GM12878 (cell line): ENCODE measurements at regions not wholly inside any gene's neighbourhood (a gene's known extent, or its start where the extent isn't known, plus 50 kb on each side); places are given as distances from the start of the nearest gene placed in this dataset.

Experiments
- ATAC-seq: fragments of 200-7000 bp; cut with Tn5 transposase; 3 replicates; pipeline ENCODE4 v1.9.1; 2020; ENCODE audit warnings: mild to moderate bottlenecking, moderate library complexity
- BruUV-seq: library from RNA; stranded (reverse); fragments of 400-500 nt; replicated peaks from 2 replicates; lab custom pipeline; 2021; lab: Mats Ljungman, UMichigan
- CTCF ChIA-PET: fragments of 300-600 bp; sonication (Branson Sonifier 250); formaldehyde crosslinking; extraction: SDS; loops from one replicate; lab custom pipeline; 2021; ENCODE audit warnings: inconsistent platforms; lab: Yijun Ruan, JAX
- POLR2A ChIA-PET: fragments of 350-600 bp; formaldehyde crosslinking; extraction: SDS; loops from one replicate; lab custom pipeline; 2021; ENCODE audit warnings: inconsistent platforms; lab: Charles Lee
- RAD21 ChIA-PET: fragments of 300-600 bp; sonication (Branson Sonifier 250); formaldehyde crosslinking; loops from one replicate; lab custom pipeline; 2023; ENCODE audit warnings: antibody characterized with exemption; ENCODE audit not compliant: unreplicated experiment; lab: Charles Lee
- SMC1A ChIA-PET: fragments of 300-600 bp; sonication (Branson Sonifier 250); formaldehyde crosslinking; loops from one replicate; lab custom pipeline; 2023; ENCODE audit not compliant: unreplicated experiment, uncharacterized antibody; lab: Charles Lee
- DNase-seq: peaks from one replicate; pipeline ENCODE4 v3.0.0-alpha.2; 2011; ENCODE audit warnings: low read depth, low spot score
- FAIRE-seq: peaks from 3 replicates; lab custom pipeline; 2011; peaks lifted over from hg19 to GRCh38; lab: Jason Lieb, UNC
- H2AFZ ChIP-seq: 2 replicates; pipeline ENCODE4 v1.6.0; 2011; ENCODE audit warnings: low read depth, low read length, control low read depth; ENCODE audit not compliant: control insufficient read depth
- H3K27ac ChIP-seq: 2 replicates; pipeline ENCODE4 v1.5.1; 2011; ENCODE audit warnings: control low read depth; ENCODE audit not compliant: control insufficient read depth, insufficient read depth
- H3K27me3 ChIP-seq, 2 experiments: replicated peaks in 1 of 2; 2 replicates each; pipeline versions ENCODE4 v1.6.0 to v1.6.1; 2011; ENCODE audit warnings: low read length in 1 of 2; ENCODE audit not compliant: control insufficient read depth in 2 of 2, insufficient read depth in 2 of 2
- H3K36me3 ChIP-seq, 2 experiments: 2 replicates each; pipeline ENCODE4 v1.5.1; 2011; ENCODE audit warnings: low read length in 1 of 2; ENCODE audit not compliant: control insufficient read depth in 2 of 2, insufficient read depth in 2 of 2
- H3K4me1 ChIP-seq: 2 replicates; pipeline ENCODE4 v1.6.1; 2011; ENCODE audit warnings: mild to moderate bottlenecking, low read length, moderate library complexity, mixed read lengths; ENCODE audit not compliant: control insufficient read depth, insufficient read depth
- H3K4me2 ChIP-seq: 2 replicates; pipeline ENCODE4 v1.6.0; 2011; ENCODE audit warnings: control low read depth; ENCODE audit not compliant: control insufficient read depth, insufficient read depth
- H3K4me3 ChIP-seq: fragments of 200-600 bp; sonication (generic); 2 replicates; pipeline ENCODE4 v1.5.1; 2016
- H3K79me2 ChIP-seq: 2 replicates; pipeline ENCODE4 v1.6.0; 2011; ENCODE audit warnings: low read length; ENCODE audit not compliant: control insufficient read depth, insufficient read depth
- H3K9ac ChIP-seq: 2 replicates; pipeline ENCODE4 v1.8.0; 2011; ENCODE audit warnings: low read length, control low read depth, mixed read lengths; ENCODE audit not compliant: control insufficient read depth, insufficient read depth
- H3K9me3 ChIP-seq: replicated peaks from 3 replicates; pipeline ENCODE4 v1.5.1; 2011; ENCODE audit warnings: mild to moderate bottlenecking, low read length; ENCODE audit not compliant: control insufficient read depth, insufficient read depth
- H4K20me1 ChIP-seq: 2 replicates; pipeline ENCODE4 v1.6.0; 2011; ENCODE audit not compliant: control insufficient read depth, insufficient read depth
- BCL11A ChIP-seq: IDR thresholded peaks from 2 replicates; pipeline ENCODE4 v1.6.1; 2011; ENCODE audit warnings: low read depth, low read length
- CHD1 ChIP-seq: IDR thresholded peaks from 2 replicates; pipeline ENCODE4 v1.6.1; 2012; ENCODE audit warnings: low read depth, low read length, improper control_type of control experiment
- ETV6 ChIP-seq, 2 experiments: fragments of 450-650 bp in 1 of 2; IDR thresholded peaks in 1 of 2; conservative IDR thresholded peaks in 1 of 2; 2 replicates each; pipeline ENCODE4 v1.6.1; 2014; ENCODE audit warnings: antibody characterized with exemption in 1 of 2, borderline replicate concordance in 1 of 2, low read depth in 1 of 2, mild to moderate bottlenecking in 1 of 2, moderate library complexity in 1 of 2
- GABPA ChIP-seq: IDR thresholded peaks from 2 replicates; pipeline ENCODE4 v1.6.1; 2014; ENCODE audit warnings: antibody characterized with exemption, low read depth, mild to moderate bottlenecking, inconsistent platforms
- IKZF2 ChIP-seq, 2 experiments: fragments of 450-650 bp; IDR thresholded peaks; 2 replicates each; pipeline ENCODE4 v1.6.1; 2017; ENCODE audit warnings: mild to moderate bottlenecking in 2 of 2, moderate library complexity in 2 of 2
- MYB ChIP-seq: fragments of 150-350 bp; IDR thresholded peaks from 2 replicates; pipeline ENCODE4 v1.6.1; 2014; ENCODE audit warnings: mild to moderate bottlenecking, low read depth, low read length, borderline replicate concordance
- SIN3A ChIP-seq: IDR thresholded peaks from 2 replicates; pipeline ENCODE4 v1.6.1; 2012; ENCODE audit warnings: low read depth, low read length, improper control_type of control experiment
- SMC3 ChIP-seq: IDR thresholded peaks from 2 replicates; pipeline ENCODE4 v1.6.1; 2011; ENCODE audit warnings: low read length, improper control_type of control experiment, borderline replicate concordance
- ZNF217 ChIP-seq: fragments of 450-650 bp; IDR thresholded peaks from 2 replicates; pipeline ENCODE4 v1.6.1; 2017; ENCODE audit warnings: antibody characterized with exemption, mild to moderate bottlenecking
- WGBS: methylation state at CpG from one replicate; pipeline ENCODE4 v1.1.6; 2016; ENCODE audit warnings: low lambda C conversion rate; ENCODE audit not compliant: insufficient replicate concordance, insufficient coverage; ENCODE audit errors: missing lambda C conversion rate; 5-methylcytosine and 5-hydroxymethylcytosine counted together
- in situ Hi-C: fragments of 300-500 bp; cut with MboI; formaldehyde crosslinking; loops from 9 replicates; pipeline ENCODE4 v1.14.3; 2018; ENCODE audit warnings: mixed read lengths
- intact Hi-C: fragments of 100-400 bp; cut with micrococcal nuclease; formaldehyde crosslinking; loops from one replicate; pipeline ENCODE4 v1.14.2; 2022; ENCODE audit not compliant: unreplicated experiment

DNA sequence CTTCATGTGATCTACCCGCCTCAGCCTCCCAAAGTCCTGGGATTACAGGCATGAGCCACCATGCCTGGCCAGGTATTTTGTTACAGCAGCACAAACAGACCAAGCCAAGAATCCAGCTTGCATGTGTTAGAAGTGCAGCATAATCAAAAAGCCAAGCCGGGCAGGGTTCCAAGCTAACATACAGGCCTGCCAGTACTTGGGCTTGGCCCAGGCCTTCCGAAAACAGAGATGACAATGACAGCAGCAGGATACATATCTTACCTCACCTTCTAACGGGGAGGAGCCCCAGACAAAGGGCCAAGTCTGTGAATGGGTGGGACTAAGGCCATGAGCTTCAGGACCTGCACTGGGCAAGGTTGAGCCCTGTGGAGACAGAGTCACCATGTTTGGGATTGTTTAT is 91.4 kb upstream of the ZNF462 start:
- Histone ChIP-seq H3K36me3 (no peaks in the 10 kb centered on the region), H3K4me3 (no peak overlapping the region), H3K9me3 (no peaks in the 10 kb centered on the region), H2AFZ (no peak overlapping the region), H3K4me2 (no peak overlapping the region), H3K4me1 (no peaks in the 10 kb centered on the region), H4K20me1 (no peaks in the 10 kb centered on the region), H3K79me2 (no peaks in the 10 kb centered on the region), H3K9ac (no peak overlapping the region), H3K27ac (no peak overlapping the region), H3K27me3 (no peaks in the 10 kb centered on the region)
- ChIA-PET RAD21 (no interaction called here), POLR2A (no interaction called here), CTCF (no interaction called here), SMC1A (no interaction called here)
- intact Hi-C loops: no loop called here
- FAIRE-seq: no peak
- TF ChIP-seq SMC3 (no peak), MYB (no peak), GABPA (no peak), CHD1 (no peak), BCL11A (no peak), ETV6 (conservative IDR thresholded peaks at IDR 0.05 in 1 of 2, IDR thresholded peaks at IDR 0.05 in 1 of 2; ENCODE audit: borderline replicate concordance in 1 of 2, low read depth in 1 of 2) (no peak), ZNF217 (no peak), SIN3A (no peak), IKZF2 (IDR thresholded peaks at IDR 0.05) (no peak)
- BruUV-seq: no TSS peak
- no peak for DNase-seq
- in situ Hi-C loops: no loop called here
- 41% methylated on average over 4 of the region's 4 CpGs for WGBS
- ATAC-seq: no peak
